ENCODE measurements at regions not wholly inside any gene's neighbourhood (a gene's known extent, or its start where the extent isn't known, plus 50 kb on each side); places are given as distances from the start of the nearest gene placed in this dataset.

DNA sequence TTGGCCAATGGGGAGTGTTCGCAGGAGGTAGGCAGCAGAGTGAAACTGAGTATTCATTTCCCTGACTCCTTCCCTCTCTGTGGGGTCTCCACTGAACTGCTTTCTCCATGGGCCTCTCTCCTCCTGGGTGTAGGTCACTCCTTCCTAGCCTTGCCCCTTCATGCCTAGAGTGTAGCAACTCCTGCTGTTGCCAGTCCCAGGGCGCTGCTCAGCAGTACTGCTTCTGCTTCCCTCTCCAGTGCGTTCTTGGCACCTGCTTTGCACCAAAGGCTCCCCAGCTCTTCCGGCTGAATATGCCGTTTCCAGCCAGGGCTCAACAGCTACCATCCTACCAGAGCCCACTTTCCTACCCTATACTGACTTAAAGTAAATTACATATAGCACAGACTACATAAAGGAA is 92.2 kb downstream of the MAF start:
- peak; percentile 39 for ATAC-seq
- peaks cover 12% of the 10 kb centered on the region for H3K4me1 ChIP-seq
- H3K4me3 ChIP-seq = no peak overlapping the region
- TF ChIP-seq, protein P1, sequence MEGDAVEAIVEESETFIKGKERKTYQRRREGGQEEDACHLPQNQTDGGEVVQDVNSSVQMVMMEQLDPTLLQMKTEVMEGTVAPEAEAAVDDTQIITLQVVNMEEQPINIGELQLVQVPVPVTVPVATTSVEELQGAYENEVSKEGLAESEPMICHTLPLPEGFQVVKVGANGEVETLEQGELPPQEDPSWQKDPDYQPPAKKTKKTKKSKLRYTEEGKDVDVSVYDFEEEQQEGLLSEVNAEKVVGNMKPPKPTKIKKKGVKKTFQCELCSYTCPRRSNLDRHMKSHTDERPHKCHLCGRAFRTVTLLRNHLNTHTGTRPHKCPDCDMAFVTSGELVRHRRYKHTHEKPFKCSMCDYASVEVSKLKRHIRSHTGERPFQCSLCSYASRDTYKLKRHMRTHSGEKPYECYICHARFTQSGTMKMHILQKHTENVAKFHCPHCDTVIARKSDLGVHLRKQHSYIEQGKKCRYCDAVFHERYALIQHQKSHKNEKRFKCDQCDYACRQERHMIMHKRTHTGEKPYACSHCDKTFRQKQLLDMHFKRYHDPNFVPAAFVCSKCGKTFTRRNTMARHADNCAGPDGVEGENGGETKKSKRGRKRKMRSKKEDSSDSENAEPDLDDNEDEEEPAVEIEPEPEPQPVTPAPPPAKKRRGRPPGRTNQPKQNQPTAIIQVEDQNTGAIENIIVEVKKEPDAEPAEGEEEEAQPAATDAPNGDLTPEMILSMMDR (IDR thresholded peaks at IDR 0.05) = no peak
- intact Hi-C loops (cut with DNase I) = no loop called here
- H3K27me3 ChIP-seq = no peaks in the 10 kb centered on the region
- H3K27ac ChIP-seq = no peak overlapping the region
- H3K9me3 ChIP-seq = no peaks in the 10 kb centered on the region
- H3K36me3 ChIP-seq = no peaks in the 10 kb centered on the region
- DNase-seq = no peak

DNA sequence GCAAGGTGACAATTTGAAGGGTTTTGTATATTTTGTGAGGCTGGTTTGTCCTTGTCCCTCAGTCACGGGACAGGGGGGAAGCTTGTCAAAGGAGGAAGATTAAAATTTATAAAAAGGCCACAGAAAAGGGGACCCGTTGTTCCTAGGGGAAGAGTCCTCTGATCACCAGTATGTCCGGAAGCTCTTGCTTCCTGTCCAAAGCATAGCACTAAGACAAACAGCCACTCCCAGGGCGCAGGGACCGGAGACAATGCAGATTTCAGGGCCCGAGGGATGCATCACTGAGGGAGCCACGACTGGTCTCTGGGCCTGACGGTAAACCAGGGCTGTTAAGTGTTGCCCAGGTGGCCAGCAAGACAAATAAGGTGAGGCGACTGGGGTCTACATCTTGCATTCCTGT is 95.2 kb downstream of the MAF start:
- H3K4me3 ChIP-seq = no peak overlapping the region
- ATAC-seq (peak; percentile 29), DNase-seq (no peak)
- no peaks in the 10 kb centered on the region for H3K9me3 ChIP-seq
- no peak overlapping the region for H3K27ac ChIP-seq
- no peaks in the 10 kb centered on the region for H3K36me3 ChIP-seq
- no peaks in the 10 kb centered on the region for H3K27me3 ChIP-seq
- intact Hi-C loops (cut with DNase I) = no loop called here
- H3K4me1 ChIP-seq = peaks cover 12% of the 10 kb centered on the region
- TF ChIP-seq, protein P1 (IDR thresholded peaks at IDR 0.05) = no peak

DNA sequence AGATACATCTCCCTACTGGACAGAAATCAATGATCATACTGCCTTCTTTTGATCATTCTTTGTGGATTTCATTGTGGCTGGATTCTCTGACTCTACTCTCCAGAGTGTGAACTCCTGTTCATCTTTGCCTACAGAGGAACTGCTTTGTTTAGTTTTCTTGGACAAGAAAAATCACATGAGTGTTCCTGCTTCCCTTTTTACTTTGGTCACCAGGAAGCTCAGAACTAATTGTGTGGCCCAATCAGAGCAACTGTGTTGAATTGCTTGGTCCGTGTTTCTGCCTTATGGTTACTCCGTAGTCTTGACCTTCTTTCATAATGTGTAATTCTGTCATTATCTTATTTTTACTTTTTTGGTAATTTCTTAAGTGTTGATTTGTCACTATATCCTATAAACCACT is 97.0 kb downstream of the MAF start:
- intact Hi-C loops (cut with DNase I) = no loop called here
- no peak for DNase-seq
- Histone ChIP-seq H3K9me3 (no peaks in the 10 kb centered on the region), H3K4me1 (no peaks in the 10 kb centered on the region), H3K36me3 (no peaks in the 10 kb centered on the region), H3K27me3 (no peaks in the 10 kb centered on the region), H3K27ac (no peak overlapping the region), H3K4me3 (no peak overlapping the region)
- ATAC-seq = no peak
- TF ChIP-seq, protein P1 (IDR thresholded peaks at IDR 0.05) = no peak

DNA sequence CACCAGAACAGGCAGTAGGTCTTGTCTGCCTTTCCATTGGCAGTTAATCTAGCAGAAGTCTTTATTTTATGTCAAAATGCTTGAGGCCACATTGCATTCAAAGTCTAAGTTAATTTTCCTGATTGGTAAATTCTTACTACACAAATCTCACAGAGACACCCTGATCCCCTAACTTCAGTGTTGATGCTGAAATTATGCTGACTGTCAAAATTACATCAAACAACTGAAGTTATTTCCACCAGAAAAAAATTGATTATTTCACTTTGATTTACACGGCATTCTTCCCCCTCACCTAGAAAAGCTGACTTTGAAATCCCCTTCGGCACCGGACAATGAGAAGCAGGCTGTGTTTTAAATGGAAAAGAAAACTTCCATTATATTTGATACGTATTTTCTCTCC is 99.1 kb downstream of the MAF start:
- H3K27me3 ChIP-seq = no peaks in the 10 kb centered on the region
- H3K36me3 ChIP-seq = no peaks in the 10 kb centered on the region
- no peaks in the 10 kb centered on the region for H3K4me1 ChIP-seq
- intact Hi-C loops (cut with DNase I) = no loop called here
- TF ChIP-seq, protein P1 (IDR thresholded peaks at IDR 0.05) = no peak
- no peak overlapping the region for H3K4me3 ChIP-seq
- ATAC-seq = no peak
- no peak for DNase-seq
- no peaks in the 10 kb centered on the region for H3K9me3 ChIP-seq
- no peak overlapping the region for H3K27ac ChIP-seq

DNA sequence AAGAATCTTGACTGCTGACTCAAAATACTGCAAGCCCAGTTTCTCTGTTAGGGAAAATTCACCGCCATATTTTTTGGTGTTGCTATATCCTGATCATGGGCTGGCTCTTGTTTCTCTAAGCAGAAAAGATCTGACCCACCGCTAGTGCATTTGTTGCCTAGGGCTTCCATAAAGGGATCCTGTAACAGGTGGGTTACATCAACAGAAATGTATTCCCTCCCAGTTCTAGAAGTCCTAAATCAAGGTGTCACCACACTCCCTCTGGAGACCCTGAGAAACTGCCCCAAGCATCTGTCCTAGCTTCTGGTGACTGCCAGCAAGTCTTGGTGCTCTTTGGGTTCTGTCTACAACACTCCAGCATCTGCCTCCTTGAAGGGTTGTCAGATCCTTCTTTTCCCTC is 99.7 kb downstream of the MAF start:
- intact Hi-C loops (cut with DNase I) = no loop called here
- Histone ChIP-seq H3K36me3 (no peaks in the 10 kb centered on the region), H3K4me1 (no peaks in the 10 kb centered on the region), H3K27ac (no peak overlapping the region), H3K27me3 (no peaks in the 10 kb centered on the region), H3K4me3 (no peak overlapping the region), H3K9me3 (no peaks in the 10 kb centered on the region)
- DNase-seq (no peak), ATAC-seq (no peak)
- TF ChIP-seq, protein P1 (IDR thresholded peaks at IDR 0.05) = no peak

DNA sequence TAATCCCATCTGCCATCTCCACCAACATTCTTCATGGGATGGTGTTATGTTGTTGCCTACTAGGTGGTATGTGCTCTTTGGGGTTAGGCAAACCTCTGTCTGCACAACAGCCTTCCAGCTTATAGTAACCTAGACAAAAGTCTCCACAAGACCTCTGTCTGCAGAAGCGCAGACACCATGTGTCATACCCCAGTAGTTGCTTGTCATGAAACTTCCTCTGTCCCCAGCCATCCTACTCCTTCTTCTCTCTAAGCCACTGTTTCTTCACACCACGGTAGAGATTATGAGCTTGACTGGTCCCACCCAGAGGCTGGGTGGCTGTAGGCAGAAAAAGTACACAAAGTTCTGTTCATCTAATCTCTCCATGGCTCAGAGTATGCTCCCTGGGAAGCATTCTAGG is 100.3 kb downstream of the MAF start:
- H3K36me3 ChIP-seq = no peaks in the 10 kb centered on the region
- H3K4me1 ChIP-seq = no peaks in the 10 kb centered on the region
- H3K9me3 ChIP-seq = no peaks in the 10 kb centered on the region
- intact Hi-C loops (cut with DNase I) = no loop called here
- TF ChIP-seq, protein P1 (IDR thresholded peaks at IDR 0.05) = no peak
- no peak for DNase-seq
- no peak overlapping the region for H3K27ac ChIP-seq
- peak; percentile 78 for ATAC-seq
- H3K4me3 ChIP-seq = no peak overlapping the region
- H3K27me3 ChIP-seq = no peaks in the 10 kb centered on the region
